ENCODE measurements at regions not wholly inside any gene's neighbourhood (a gene's known extent, or its start where the extent isn't known, plus 50 kb on each side); places are given as distances from the start of the nearest gene placed in this dataset.

- ATAC-seq = no peak
- TF ChIP-seq TOX (CRISPR knock-in tag; IDR thresholded peaks at IDR 0.05; ENCODE audit: borderline replicate concordance) (no peak), TCF4 (CRISPR knock-in tag; IDR thresholded peaks at IDR 0.05; ENCODE audit: borderline replicate concordance) (no peak), RARB (CRISPR knock-in tag; IDR thresholded peaks at IDR 0.05) (no peak)
- TF ChIP-seq, protein P1, sequence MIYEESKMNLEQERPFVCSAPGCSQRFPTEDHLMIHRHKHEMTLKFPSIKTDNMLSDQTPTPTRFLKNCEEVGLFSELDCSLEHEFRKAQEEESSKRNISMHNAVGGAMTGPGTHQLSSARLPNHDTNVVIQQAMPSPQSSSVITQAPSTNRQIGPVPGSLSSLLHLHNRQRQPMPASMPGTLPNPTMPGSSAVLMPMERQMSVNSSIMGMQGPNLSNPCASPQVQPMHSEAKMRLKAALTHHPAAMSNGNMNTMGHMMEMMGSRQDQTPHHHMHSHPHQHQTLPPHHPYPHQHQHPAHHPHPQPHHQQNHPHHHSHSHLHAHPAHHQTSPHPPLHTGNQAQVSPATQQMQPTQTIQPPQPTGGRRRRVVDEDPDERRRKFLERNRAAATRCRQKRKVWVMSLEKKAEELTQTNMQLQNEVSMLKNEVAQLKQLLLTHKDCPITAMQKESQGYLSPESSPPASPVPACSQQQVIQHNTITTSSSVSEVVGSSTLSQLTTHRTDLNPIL (CRISPR knock-in tag; IDR thresholded peaks at IDR 0.05; ENCODE audit: low read depth) = no peak
Observed at GRCh38 chr17:418421-418751, 65.8 kb upstream of the RPH3AL start.

DNA sequence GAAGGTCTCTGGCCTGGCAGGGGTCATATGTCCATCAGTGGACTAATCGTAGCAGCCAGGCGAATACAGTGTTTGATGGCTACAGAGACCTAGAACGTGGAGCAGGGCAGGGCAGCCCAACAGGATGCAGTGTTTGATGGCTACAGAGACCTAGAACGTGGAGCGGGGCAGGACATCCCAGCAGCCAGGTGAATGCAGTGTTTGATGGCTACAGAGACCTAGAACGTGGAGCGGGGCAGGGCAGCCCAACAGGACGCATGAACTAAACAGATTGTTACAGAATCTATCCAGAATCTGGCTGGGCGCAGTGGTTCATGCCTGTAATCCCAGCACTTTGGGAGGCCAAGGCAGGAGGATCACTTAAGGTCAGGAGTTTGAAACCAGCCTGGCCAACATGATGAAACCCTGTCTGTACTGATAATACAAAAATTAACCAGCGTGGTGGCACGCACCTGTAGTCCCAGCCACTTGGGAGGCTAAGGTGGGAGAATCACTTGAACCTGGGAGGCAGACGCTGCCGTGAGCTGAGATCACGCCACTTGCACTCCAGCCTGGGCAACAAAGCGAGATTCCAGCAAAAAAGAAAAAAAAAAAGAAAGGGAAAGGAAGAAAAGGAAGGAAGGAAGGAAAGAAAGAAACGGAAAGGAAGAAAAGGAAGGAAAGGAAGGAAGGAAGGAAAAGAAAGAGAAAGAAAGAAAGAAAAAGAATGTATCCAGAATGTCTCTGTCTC is 65.2 kb upstream of the RPH3AL start:
- ATAC-seq = no peak
- TF ChIP-seq ZNF70 (CRISPR knock-in tag; IDR thresholded peaks at IDR 0.05) (no peak), ARNTL (CRISPR knock-in tag; IDR thresholded peaks at IDR 0.05; ENCODE audit: borderline replicate concordance, low read depth) (no peak), PPARA (CRISPR knock-in tag; IDR thresholded peaks at IDR 0.05; ENCODE audit: borderline replicate concordance) (no peak), ZC3H10 (CRISPR knock-in tag; IDR thresholded peaks at IDR 0.05) (no peak), RARB (CRISPR knock-in tag; IDR thresholded peaks at IDR 0.05) (no peak), POU6F1 (CRISPR knock-in tag; IDR thresholded peaks at IDR 0.05; ENCODE audit: borderline replicate concordance, low read depth) (no peak), TCF4 (CRISPR knock-in tag; IDR thresholded peaks at IDR 0.05; ENCODE audit: borderline replicate concordance) (no peak), GLIS3 (CRISPR knock-in tag; IDR thresholded peaks at IDR 0.05) (no peak), ESRRG (CRISPR knock-in tag; IDR thresholded peaks at IDR 0.05) (no peak), CSDC2 (CRISPR knock-in tag; IDR thresholded peaks at IDR 0.05) (no peak), ZNF565 (CRISPR knock-in tag; conservative IDR thresholded peaks at IDR 0.05; ENCODE audit: low read depth) (no peak), TSHZ2 (CRISPR knock-in tag; IDR thresholded peaks at IDR 0.05) (no peak), ZFP3 (CRISPR knock-in tag; IDR thresholded peaks at IDR 0.05) (no peak), ZFP30 (CRISPR knock-in tag; IDR thresholded peaks at IDR 0.05) (no peak), BACH2 (CRISPR knock-in tag; IDR thresholded peaks at IDR 0.05; ENCODE audit: borderline replicate concordance) (no peak), CSRNP3 (CRISPR knock-in tag; IDR thresholded peaks at IDR 0.05) (no peak)
- TF ChIP-seq, protein P1 (CRISPR knock-in tag; IDR thresholded peaks at IDR 0.05; ENCODE audit: low read depth) = no peak
- TF ChIP-seq, protein P2, sequence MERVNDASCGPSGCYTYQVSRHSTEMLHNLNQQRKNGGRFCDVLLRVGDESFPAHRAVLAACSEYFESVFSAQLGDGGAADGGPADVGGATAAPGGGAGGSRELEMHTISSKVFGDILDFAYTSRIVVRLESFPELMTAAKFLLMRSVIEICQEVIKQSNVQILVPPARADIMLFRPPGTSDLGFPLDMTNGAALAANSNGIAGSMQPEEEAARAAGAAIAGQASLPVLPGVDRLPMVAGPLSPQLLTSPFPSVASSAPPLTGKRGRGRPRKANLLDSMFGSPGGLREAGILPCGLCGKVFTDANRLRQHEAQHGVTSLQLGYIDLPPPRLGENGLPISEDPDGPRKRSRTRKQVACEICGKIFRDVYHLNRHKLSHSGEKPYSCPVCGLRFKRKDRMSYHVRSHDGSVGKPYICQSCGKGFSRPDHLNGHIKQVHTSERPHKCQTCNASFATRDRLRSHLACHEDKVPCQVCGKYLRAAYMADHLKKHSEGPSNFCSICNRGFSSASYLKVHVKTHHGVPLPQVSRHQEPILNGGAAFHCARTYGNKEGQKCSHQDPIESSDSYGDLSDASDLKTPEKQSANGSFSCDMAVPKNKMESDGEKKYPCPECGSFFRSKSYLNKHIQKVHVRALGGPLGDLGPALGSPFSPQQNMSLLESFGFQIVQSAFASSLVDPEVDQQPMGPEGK (CRISPR knock-in tag; IDR thresholded peaks at IDR 0.05; ENCODE audit: borderline replicate concordance) = no peak

Data from SK-N-SH treated with all-trans-retinoic acid at 6 μM for 48 hours (cell line).